ENCODE measurements at regions not wholly inside any gene's neighbourhood (a gene's known extent, or its start where the extent isn't known, plus 50 kb on each side); places are given as distances from the start of the nearest gene placed in this dataset.

DNA sequence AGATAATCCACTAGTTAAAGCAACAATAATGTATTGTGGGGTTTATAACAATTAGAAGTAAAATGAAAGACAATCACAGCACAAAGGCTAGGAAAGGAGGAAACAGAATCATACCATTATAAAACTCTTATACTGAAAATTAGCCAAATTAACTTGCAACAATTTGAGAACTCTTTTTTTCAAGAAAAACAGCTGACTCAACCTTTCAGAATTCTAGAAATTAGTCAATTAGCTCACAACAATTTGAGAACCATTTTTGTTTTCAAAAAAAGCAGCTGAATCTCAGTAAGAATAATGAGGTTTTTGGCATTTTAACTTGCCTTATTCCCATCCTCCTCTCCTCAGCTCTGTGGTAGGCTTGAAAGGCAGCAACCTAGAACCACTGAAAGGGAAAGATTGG, 269.9 kb downstream of the NPR3 start:
- H3K27ac ChIP-seq (ENCODE audit: low read depth in 2 of 2, low read length in 1 of 2): no peak overlapping the region
- TF ChIP-seq FOSL2 (IDR thresholded peaks at IDR 0.05; ENCODE audit: borderline replicate concordance, low read depth) (no peak), FOXM1 (IDR thresholded peaks at IDR 0.05; ENCODE audit: low read depth) (no peak), TEAD4 (IDR thresholded peaks at IDR 0.05; ENCODE audit: borderline replicate concordance, insufficient read depth) (no peak), TAF1 (IDR thresholded peaks at IDR 0.05; ENCODE audit: borderline replicate concordance, low read depth, low read length) (no peak)
- TF ChIP-seq, protein P1, sequence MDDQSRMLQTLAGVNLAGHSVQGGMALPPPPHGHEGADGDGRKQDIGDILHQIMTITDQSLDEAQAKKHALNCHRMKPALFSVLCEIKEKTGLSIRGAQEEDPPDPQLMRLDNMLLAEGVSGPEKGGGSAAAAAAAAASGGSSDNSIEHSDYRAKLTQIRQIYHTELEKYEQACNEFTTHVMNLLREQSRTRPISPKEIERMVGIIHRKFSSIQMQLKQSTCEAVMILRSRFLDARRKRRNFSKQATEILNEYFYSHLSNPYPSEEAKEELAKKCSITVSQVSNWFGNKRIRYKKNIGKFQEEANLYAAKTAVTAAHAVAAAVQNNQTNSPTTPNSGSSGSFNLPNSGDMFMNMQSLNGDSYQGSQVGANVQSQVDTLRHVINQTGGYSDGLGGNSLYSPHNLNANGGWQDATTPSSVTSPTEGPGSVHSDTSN (IDR thresholded peaks at IDR 0.05): no peak
- TF ChIP-seq, protein P2, sequence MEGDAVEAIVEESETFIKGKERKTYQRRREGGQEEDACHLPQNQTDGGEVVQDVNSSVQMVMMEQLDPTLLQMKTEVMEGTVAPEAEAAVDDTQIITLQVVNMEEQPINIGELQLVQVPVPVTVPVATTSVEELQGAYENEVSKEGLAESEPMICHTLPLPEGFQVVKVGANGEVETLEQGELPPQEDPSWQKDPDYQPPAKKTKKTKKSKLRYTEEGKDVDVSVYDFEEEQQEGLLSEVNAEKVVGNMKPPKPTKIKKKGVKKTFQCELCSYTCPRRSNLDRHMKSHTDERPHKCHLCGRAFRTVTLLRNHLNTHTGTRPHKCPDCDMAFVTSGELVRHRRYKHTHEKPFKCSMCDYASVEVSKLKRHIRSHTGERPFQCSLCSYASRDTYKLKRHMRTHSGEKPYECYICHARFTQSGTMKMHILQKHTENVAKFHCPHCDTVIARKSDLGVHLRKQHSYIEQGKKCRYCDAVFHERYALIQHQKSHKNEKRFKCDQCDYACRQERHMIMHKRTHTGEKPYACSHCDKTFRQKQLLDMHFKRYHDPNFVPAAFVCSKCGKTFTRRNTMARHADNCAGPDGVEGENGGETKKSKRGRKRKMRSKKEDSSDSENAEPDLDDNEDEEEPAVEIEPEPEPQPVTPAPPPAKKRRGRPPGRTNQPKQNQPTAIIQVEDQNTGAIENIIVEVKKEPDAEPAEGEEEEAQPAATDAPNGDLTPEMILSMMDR (IDR thresholded peaks at IDR 0.05): no peak
- H2AFZ ChIP-seq (ENCODE audit: low read depth): no peak overlapping the region
- H3K79me2 ChIP-seq (ENCODE audit: insufficient read depth): peaks cover 80% of the 10 kb centered on the region
- H3K4me1 ChIP-seq (ENCODE audit: control insufficient read depth in 1 of 2, insufficient read depth in 2 of 2, low read depth in 1 of 2, low read length in 1 of 2): peaks cover 0 to 14% of the 10 kb centered on the region in 2 experiments; a peak in 1 of 4 replicates
- H3K9ac ChIP-seq: no peak overlapping the region
- H3K36me3 ChIP-seq (replicated peaks in 1 of 2; ENCODE audit: control insufficient read depth in 1 of 2, insufficient read depth in 2 of 2, low read length in 1 of 2): peaks cover 0 to 30% of the 10 kb centered on the region in 2 experiments
- H3K9me3 ChIP-seq: peaks cover 7% of the 10 kb centered on the region; the same call in 1 of the 2 replicates
- no peak overlapping the region for H3K4me3 ChIP-seq (ENCODE audit: low read depth in 2 of 2, low read length in 1 of 2)
- no peak for DNase-seq
- no peaks in the 10 kb centered on the region for H3K9me2 ChIP-seq
- H3K4me2 ChIP-seq: no peak overlapping the region
- peaks cover 26% of the 10 kb centered on the region for H3F3A ChIP-seq (replicated peaks; ENCODE audit: insufficient read depth)
- ChIA-PET POLR2A (no interaction called here), CTCF (no interaction called here)
- no peaks in the 10 kb centered on the region for H4K20me1 ChIP-seq (ENCODE audit: insufficient read depth)
- H3K27me3 ChIP-seq (ENCODE audit: insufficient read depth): no peaks in the 10 kb centered on the region

DNA sequence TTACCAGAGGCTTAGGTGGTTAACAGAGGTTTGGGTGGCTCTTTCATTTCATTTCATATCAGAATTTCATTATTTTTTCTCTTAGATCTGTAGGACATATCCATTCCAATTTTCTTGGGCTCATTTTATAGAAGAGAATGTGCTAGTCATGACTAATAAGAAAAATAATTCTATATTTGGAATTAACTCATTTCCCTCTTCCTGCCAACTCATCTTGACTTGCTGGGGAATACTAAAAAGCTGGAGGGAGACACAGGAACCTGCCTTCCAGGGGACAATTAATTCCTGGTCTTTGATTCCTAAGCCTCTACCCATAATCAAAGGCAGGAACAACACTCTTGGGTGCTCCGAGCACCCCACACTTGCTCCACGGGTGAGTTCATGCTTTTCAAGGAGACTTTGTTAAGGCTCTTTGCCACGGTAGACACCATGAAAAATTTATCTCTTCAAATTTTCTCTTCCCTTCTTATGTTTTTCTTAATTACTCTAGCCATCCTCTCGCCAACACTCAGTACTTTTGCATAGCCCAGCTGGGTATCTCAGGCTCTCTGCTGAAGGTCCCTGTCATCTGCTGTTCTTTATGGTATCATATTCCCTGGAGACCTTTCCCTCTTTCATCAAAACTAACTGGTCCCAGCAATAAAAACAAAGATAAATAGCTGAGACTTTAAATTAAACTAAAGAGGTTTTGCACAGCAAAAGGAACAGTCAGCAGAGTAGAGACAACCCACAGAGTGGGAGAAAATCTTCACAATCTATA, 273.9 kb downstream of the NPR3 start:
- CTCF ChIA-PET: no interaction called here
- peak; percentile 43 for TF ChIP-seq TCF12 (IDR thresholded peaks at IDR 0.05)
- peak; percentile 56; the same call in 1 of the 2 replicates for TF ChIP-seq FOSL2 (IDR thresholded peaks at IDR 0.05; ENCODE audit: borderline replicate concordance, low read depth)
- peak; percentile 65 for TF ChIP-seq JUND (IDR thresholded peaks at IDR 0.05)
- TF ChIP-seq NRF1 (IDR thresholded peaks at IDR 0.05; ENCODE audit: low read depth, low read length): no peak
- no peak for TF ChIP-seq YY1 (IDR thresholded peaks at IDR 0.05; ENCODE audit: low read depth)
- TF ChIP-seq SIN3A (IDR thresholded peaks at IDR 0.05; ENCODE audit: borderline replicate concordance, low read depth, low read length): no peak
- no peak for TF ChIP-seq TAF1 (IDR thresholded peaks at IDR 0.05; ENCODE audit: borderline replicate concordance, low read depth, low read length)
- TF ChIP-seq, protein P3, sequence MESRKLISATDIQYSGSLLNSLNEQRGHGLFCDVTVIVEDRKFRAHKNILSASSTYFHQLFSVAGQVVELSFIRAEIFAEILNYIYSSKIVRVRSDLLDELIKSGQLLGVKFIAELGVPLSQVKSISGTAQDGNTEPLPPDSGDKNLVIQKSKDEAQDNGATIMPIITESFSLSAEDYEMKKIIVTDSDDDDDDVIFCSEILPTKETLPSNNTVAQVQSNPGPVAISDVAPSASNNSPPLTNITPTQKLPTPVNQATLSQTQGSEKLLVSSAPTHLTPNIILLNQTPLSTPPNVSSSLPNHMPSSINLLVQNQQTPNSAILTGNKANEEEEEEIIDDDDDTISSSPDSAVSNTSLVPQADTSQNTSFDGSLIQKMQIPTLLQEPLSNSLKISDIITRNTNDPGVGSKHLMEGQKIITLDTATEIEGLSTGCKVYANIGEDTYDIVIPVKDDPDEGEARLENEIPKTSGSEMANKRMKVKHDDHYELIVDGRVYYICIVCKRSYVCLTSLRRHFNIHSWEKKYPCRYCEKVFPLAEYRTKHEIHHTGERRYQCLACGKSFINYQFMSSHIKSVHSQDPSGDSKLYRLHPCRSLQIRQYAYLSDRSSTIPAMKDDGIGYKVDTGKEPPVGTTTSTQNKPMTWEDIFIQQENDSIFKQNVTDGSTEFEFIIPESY (IDR thresholded peaks at IDR 0.05; ENCODE audit: borderline replicate concordance, low read depth): no peak
- 0 out of 2 replicates have a peak, but pooled peaks have one; percentile 14 for TF ChIP-seq RXRA (IDR thresholded peaks at IDR 0.05; ENCODE audit: borderline replicate concordance, low read depth)
- TF ChIP-seq ELF1 (IDR thresholded peaks at IDR 0.05): no peak
- TF ChIP-seq, protein P1 (IDR thresholded peaks at IDR 0.05): peak; percentile 19; the same call in 1 of the 2 replicates
- TF ChIP-seq, protein P4, sequence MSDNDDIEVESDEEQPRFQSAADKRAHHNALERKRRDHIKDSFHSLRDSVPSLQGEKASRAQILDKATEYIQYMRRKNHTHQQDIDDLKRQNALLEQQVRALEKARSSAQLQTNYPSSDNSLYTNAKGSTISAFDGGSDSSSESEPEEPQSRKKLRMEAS (IDR thresholded peaks at IDR 0.05; ENCODE audit: low read depth): no peak
- peak; percentile 95 for TF ChIP-seq MEF2A (IDR thresholded peaks at IDR 0.05; ENCODE audit: borderline replicate concordance, low read depth)
- TF ChIP-seq TEAD4 (IDR thresholded peaks at IDR 0.05; ENCODE audit: borderline replicate concordance, insufficient read depth): peak; percentile 23; the same call in 1 of the 2 replicates
- no peak for TF ChIP-seq POLR2AphosphoS5 (IDR thresholded peaks at IDR 0.05; ENCODE audit: low read depth, low read length)
- no peak for TF ChIP-seq GATA2 (CRISPR knock-in tag; IDR thresholded peaks at IDR 0.05)
- TF ChIP-seq SMC3 (IDR thresholded peaks at IDR 0.05; ENCODE audit: low read depth, low read length): no peak
- no peak for TF ChIP-seq NFIC (IDR thresholded peaks at IDR 0.05; ENCODE audit: borderline replicate concordance)
- peak in 1 of 2 experiments; percentile 38; a peak in 1 of 4 replicates for TF ChIP-seq EP300 (IDR thresholded peaks at IDR 0.05; ENCODE audit: borderline replicate concordance in 1 of 2, low read depth in 1 of 2, low read length in 1 of 2)

More for the DNA sequence above, 273.9 kb downstream of the NPR3 start:
- peak overlapping the region in 1 of 2 experiments; percentile 98; a peak in 2 of 4 replicates for H3K27ac ChIP-seq (ENCODE audit: low read depth in 2 of 2, low read length in 1 of 2)
- H3K4me2 ChIP-seq: peak overlapping the region; percentile 79
- peak overlapping the region in 1 of 2 experiments; percentile 28; a peak in 1 of 4 replicates for H3K4me3 ChIP-seq (ENCODE audit: low read depth in 2 of 2, low read length in 1 of 2)
- H3K9me2 ChIP-seq: no peaks in the 10 kb centered on the region
- peak overlapping the region; percentile 64; the same call in 1 of the 2 replicates for H3K9ac ChIP-seq
- H2AFZ ChIP-seq (ENCODE audit: low read depth): no peak overlapping the region
- H3F3A ChIP-seq (replicated peaks; ENCODE audit: insufficient read depth): peaks cover 47% of the 10 kb centered on the region
- no peaks in the 10 kb centered on the region for H3K27me3 ChIP-seq (ENCODE audit: insufficient read depth)
- H3K9me3 ChIP-seq: peaks cover 7% of the 10 kb centered on the region; the same call in 1 of the 2 replicates
- no peak for DNase-seq
- H3K79me2 ChIP-seq (ENCODE audit: insufficient read depth): peaks cover 80% of the 10 kb centered on the region
- 17% methylated on average over 4 of the region's 4 CpGs for WGBS (ENCODE audit: low lambda C conversion rate)
- POLR2A ChIA-PET: no interaction called here
- no peaks in the 10 kb centered on the region for H4K20me1 ChIP-seq (ENCODE audit: insufficient read depth)
- H3K4me1 ChIP-seq (ENCODE audit: control insufficient read depth in 1 of 2, insufficient read depth in 2 of 2, low read depth in 1 of 2, low read length in 1 of 2): peaks cover 0 to 11% of the 10 kb centered on the region in 2 experiments; a peak in 2 of 4 replicates
- H3K36me3 ChIP-seq (replicated peaks in 1 of 2; ENCODE audit: control insufficient read depth in 1 of 2, insufficient read depth in 2 of 2, low read length in 1 of 2): peaks cover 0 to 39% of the 10 kb centered on the region in 2 experiments
